Caco-2 (cell line): ENCODE measurements at regions not wholly inside any gene's neighbourhood (a gene's known extent, or its start where the extent isn't known, plus 50 kb on each side); places are given as distances from the start of the nearest gene placed in this dataset.

Experiments
- BruUV-seq: library from RNA; stranded (reverse); fragments of 400-500 nt; replicated peaks from 2 replicates; lab custom pipeline; 2021; lab: Mats Ljungman, UMichigan
- CTCF ChIA-PET: fragments of 300-600 bp; sonication (Branson Sonifier 250); formaldehyde crosslinking; loops from one replicate; lab custom pipeline; 2022; ENCODE audit warnings: antibody characterized with exemption; lab: Charles Lee
- POLR2A ChIA-PET: fragments of 300-600 bp; sonication (Branson Sonifier 250); formaldehyde crosslinking; loops from one replicate; lab custom pipeline; 2022; ENCODE audit warnings: antibody characterized with exemption; lab: Charles Lee
- DNase-seq, 2 experiments: peaks; one replicate each; pipeline versions ENCODE4 v3.0.0 to v3.0.0-alpha.2; 2020 to 2022
- H3K27me3 ChIP-seq: replicated peaks from 2 replicates; pipeline ENCODE4 v1.6.0; 2011; ENCODE audit warnings: low read length; ENCODE audit not compliant: control insufficient read depth, insufficient read depth
- H3K36me3 ChIP-seq: 2 replicates; pipeline ENCODE4 v1.5.1; 2011; ENCODE audit warnings: low read length; ENCODE audit not compliant: control insufficient read depth, insufficient read depth
- H3K4me1 ChIP-seq: fragments of 250-450 bp; sonication (Bioruptor Pico); 2 replicates; pipeline ENCODE4 v1.5.1; 2020; ENCODE audit warnings: mild to moderate bottlenecking
- H3K4me3 ChIP-seq: 2 replicates; pipeline ENCODE4 v1.5.1; 2011; ENCODE audit warnings: low read depth, mild to moderate bottlenecking, control low read depth, low read length
- H3K9me3 ChIP-seq: fragments of 250-450 bp; sonication (Bioruptor Pico); 2 replicates; pipeline ENCODE4 v1.5.1; 2020; ENCODE audit warnings: mild to moderate bottlenecking, moderate library complexity
- H3K27ac Mint-ChIP-seq: one replicate; pipeline ENCODE4 v1.8.0; 2022; ENCODE audit warnings: mixed read lengths; ENCODE audit not compliant: unreplicated experiment
- H3K27me3 Mint-ChIP-seq: one replicate; pipeline ENCODE4 v1.8.0; 2022; ENCODE audit warnings: mixed read lengths; ENCODE audit not compliant: insufficient read depth, unreplicated experiment
- H3K36me3 Mint-ChIP-seq: one replicate; pipeline ENCODE4 v1.8.0; 2022; ENCODE audit warnings: mild to moderate bottlenecking, mixed read lengths; ENCODE audit not compliant: insufficient read depth, unreplicated experiment
- H3K4me1 Mint-ChIP-seq: one replicate; pipeline ENCODE4 v1.8.0; 2022; ENCODE audit warnings: low read depth, mixed read lengths; ENCODE audit not compliant: unreplicated experiment
- H3K4me3 Mint-ChIP-seq: one replicate; pipeline ENCODE4 v1.8.0; 2022; ENCODE audit warnings: mild to moderate bottlenecking, moderate library complexity, mixed read lengths; ENCODE audit not compliant: unreplicated experiment
- H3K9me3 Mint-ChIP-seq: one replicate; pipeline ENCODE4 v1.8.0; 2022; ENCODE audit warnings: mixed read lengths; ENCODE audit not compliant: unreplicated experiment
- intact Hi-C: fragments of 100-400 bp; cut with micrococcal nuclease; formaldehyde crosslinking; loops from one replicate; pipeline ENCODE4 v1.10.0; 2022; ENCODE audit not compliant: unreplicated experiment
- TF ChIP-seq, protein P1 (sequence below), 2 experiments: fragments of 200-600 bp in 1 of 2; IDR thresholded peaks; 1 replicate in 1 of 2; 2 replicates in 1 of 2; pipeline versions ENCODE4 v1.5.1 to v1.8.0; 2011 to 2022; ENCODE audit warnings: antibody characterized with exemption in 1 of 2, control low read depth in 1 of 2, inconsistent platforms in 1 of 2, low read depth in 1 of 2, low read length in 1 of 2, mild to moderate bottlenecking in 1 of 2, moderate library complexity in 1 of 2; ENCODE audit not compliant: insufficient read depth in 1 of 2, severe bottlenecking in 1 of 2, unreplicated experiment in 1 of 2

DNA sequence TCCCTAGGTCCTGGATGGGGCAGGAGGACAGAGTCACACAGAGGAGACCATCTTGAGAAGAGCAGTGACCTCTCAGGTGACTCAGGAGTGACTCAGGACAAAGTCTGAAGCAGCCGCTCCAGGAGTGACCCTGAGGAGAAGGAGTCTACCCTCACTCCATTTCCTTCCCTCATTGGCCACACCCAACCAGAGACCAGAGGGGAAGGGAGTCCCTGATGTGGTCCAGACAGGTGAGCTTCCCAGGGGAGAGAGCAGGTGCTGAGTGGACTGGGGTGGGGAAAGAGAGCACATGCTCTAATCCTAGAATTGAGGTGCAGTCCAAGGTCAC lies 75.5 kb upstream of the MEDAG start:
- intact Hi-C loops: no loop called here
- no TSS peak for BruUV-seq
- H3K36me3 ChIP-seq: no peaks in the 10 kb centered on the region
- TF ChIP-seq, protein P1, sequence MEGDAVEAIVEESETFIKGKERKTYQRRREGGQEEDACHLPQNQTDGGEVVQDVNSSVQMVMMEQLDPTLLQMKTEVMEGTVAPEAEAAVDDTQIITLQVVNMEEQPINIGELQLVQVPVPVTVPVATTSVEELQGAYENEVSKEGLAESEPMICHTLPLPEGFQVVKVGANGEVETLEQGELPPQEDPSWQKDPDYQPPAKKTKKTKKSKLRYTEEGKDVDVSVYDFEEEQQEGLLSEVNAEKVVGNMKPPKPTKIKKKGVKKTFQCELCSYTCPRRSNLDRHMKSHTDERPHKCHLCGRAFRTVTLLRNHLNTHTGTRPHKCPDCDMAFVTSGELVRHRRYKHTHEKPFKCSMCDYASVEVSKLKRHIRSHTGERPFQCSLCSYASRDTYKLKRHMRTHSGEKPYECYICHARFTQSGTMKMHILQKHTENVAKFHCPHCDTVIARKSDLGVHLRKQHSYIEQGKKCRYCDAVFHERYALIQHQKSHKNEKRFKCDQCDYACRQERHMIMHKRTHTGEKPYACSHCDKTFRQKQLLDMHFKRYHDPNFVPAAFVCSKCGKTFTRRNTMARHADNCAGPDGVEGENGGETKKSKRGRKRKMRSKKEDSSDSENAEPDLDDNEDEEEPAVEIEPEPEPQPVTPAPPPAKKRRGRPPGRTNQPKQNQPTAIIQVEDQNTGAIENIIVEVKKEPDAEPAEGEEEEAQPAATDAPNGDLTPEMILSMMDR (IDR thresholded peaks at IDR 0.05; ENCODE audit: insufficient read depth in 1 of 2, low read depth in 1 of 2, low read length in 1 of 2, severe bottlenecking in 1 of 2, unreplicated experiment in 1 of 2): no peak
- no peak overlapping the region for H3K4me3 Mint-ChIP-seq
- peaks cover 8% of the 10 kb centered on the region for H3K4me1 ChIP-seq
- no peaks in the 10 kb centered on the region for H3K27me3 ChIP-seq
- CTCF ChIA-PET: interaction anchor here (0.6 kb wide), 1 partner anchor 257 kb away, joined by 3 read pairs; no protein-coding TSS in a partner anchor
- H3K4me3 ChIP-seq: no peak overlapping the region
- H3K27ac Mint-ChIP-seq: no peak overlapping the region
- no peaks in the 10 kb centered on the region for H3K36me3 Mint-ChIP-seq
- DNase-seq: no peak
- H3K9me3 ChIP-seq: no peaks in the 10 kb centered on the region
- peaks cover 2% of the 10 kb centered on the region for H3K4me1 Mint-ChIP-seq
- H3K9me3 Mint-ChIP-seq: no peaks in the 10 kb centered on the region
- no peaks in the 10 kb centered on the region for H3K27me3 Mint-ChIP-seq
- POLR2A ChIA-PET: no interaction called here

DNA sequence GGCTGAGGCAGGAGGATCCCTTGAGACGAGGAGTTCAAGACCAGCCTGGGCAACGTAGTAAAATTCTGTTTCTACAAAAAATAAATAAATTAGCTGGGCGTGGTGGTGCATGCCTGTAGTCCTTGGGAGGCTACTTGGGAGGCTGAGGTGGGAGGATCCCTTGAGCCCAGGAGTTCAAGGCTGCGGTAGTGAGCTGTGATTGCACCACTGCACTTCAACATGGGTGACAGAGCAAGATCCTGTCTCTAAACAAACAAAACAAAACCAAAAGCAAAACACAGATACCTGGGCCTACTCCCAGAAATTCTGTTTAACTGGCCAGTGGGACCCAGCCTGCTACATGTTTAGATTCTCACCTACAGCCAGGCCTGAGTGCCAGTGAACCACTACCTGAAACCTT lies 74.6 kb upstream of the MEDAG start:
- intact Hi-C loops: no loop called here
- Histone ChIP-seq H3K9me3 (no peaks in the 10 kb centered on the region), H3K4me3 (no peak overlapping the region), H3K36me3 (no peaks in the 10 kb centered on the region), H3K4me1 (peaks cover 15% of the 10 kb centered on the region), H3K27me3 (no peaks in the 10 kb centered on the region)
- no peaks in the 10 kb centered on the region for H3K9me3 Mint-ChIP-seq
- no peak overlapping the region for H3K4me3 Mint-ChIP-seq
- no peak overlapping the region for H3K27ac Mint-ChIP-seq
- CTCF ChIA-PET: no interaction called here
- H3K36me3 Mint-ChIP-seq: no peaks in the 10 kb centered on the region
- H3K27me3 Mint-ChIP-seq: no peaks in the 10 kb centered on the region
- no TSS peak for BruUV-seq
- peaks cover 6% of the 10 kb centered on the region for H3K4me1 Mint-ChIP-seq
- TF ChIP-seq, protein P1 (IDR thresholded peaks at IDR 0.05; ENCODE audit: insufficient read depth in 1 of 2, low read depth in 1 of 2, low read length in 1 of 2, severe bottlenecking in 1 of 2, unreplicated experiment in 1 of 2): no peak
- no peak for DNase-seq
- POLR2A ChIA-PET: interaction anchor here (0.7 kb wide), 1 partner anchor 366 kb away, joined by 3 read pairs; the partner anchor contains the start of gene HMGB1

DNA sequence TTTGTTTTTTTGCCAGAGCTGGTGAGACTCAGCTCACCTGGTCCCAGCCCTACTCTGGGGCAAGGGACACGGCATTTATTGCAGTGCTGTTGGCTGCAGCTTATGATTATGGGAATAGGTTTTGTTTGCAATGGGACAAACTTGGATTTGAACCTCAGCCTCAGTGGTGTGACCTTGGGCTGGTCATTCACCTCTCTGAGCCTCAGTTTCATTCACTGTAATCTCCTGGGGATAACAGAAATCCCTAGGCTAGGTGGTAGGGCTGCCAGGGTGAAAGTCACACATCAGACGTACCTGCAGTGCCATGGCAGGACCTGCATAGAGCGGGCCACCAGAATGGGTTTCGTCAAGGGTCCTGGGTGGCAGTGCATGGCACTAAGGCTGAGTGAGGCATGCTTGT lies 73.7 kb upstream of the MEDAG start:
- intact Hi-C loops: no loop called here

More for the DNA sequence above, 73.7 kb upstream of the MEDAG start:
- POLR2A ChIA-PET: no interaction called here
- DNase-seq: no peak
- Mint-ChIP-seq H3K27ac (no peak overlapping the region), H3K4me3 (no peak overlapping the region), H3K36me3 (no peaks in the 10 kb centered on the region), H3K9me3 (no peaks in the 10 kb centered on the region), H3K4me1 (peaks cover 13% of the 10 kb centered on the region), H3K27me3 (no peaks in the 10 kb centered on the region)
- H3K9me3 ChIP-seq: no peaks in the 10 kb centered on the region
- TF ChIP-seq, protein P1 (IDR thresholded peaks at IDR 0.05; ENCODE audit: insufficient read depth in 1 of 2, low read depth in 1 of 2, low read length in 1 of 2, severe bottlenecking in 1 of 2, unreplicated experiment in 1 of 2): no peak
- H3K4me3 ChIP-seq: no peak overlapping the region
- CTCF ChIA-PET: no interaction called here
- H3K36me3 ChIP-seq: no peaks in the 10 kb centered on the region
- no TSS peak for BruUV-seq
- peaks cover 24% of the 10 kb centered on the region for H3K4me1 ChIP-seq
- no peaks in the 10 kb centered on the region for H3K27me3 ChIP-seq
